ENCODE measurements at regions not wholly inside any gene's neighbourhood (a gene's known extent, or its start where the extent isn't known, plus 50 kb on each side); places are given as distances from the start of the nearest gene placed in this dataset.

DNA sequence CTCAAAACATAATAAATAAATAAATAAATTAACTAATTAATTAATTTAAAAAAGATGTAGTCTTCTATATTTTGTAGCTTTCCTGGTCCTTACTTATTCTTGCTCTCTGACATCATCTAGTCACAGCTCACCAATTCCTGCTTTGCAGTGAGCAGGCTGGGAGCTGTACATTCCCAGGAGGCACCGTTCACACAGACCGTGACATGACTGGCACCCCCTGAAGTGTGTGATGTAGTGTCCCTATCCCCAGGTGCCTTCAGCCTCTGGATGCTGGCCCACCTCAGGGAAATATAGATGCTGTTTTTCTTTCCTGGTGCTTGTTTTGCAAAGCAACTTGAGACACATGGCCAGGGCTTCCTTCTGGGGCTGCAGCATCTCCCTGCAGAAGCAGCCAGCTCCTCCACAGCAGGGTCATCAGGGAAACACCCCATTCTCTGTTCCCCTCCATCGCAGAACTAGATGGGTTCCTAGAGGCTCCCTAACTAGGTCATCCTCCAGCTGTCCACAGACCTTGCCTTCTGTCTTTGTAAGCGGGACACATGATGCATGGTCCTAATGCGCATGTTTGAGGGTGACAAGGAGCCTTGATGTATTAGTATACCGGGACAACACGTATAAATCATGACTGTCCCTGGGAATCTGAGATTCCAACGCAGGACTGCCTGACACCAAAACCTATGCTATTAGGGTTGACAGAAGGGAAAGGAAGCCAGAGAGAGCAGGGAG is 76.4 kb downstream of the RHOB start:
- DNase-seq (ENCODE audit: insufficient read length, low spot score) (no peak), FAIRE-seq (no peak)

DNA sequence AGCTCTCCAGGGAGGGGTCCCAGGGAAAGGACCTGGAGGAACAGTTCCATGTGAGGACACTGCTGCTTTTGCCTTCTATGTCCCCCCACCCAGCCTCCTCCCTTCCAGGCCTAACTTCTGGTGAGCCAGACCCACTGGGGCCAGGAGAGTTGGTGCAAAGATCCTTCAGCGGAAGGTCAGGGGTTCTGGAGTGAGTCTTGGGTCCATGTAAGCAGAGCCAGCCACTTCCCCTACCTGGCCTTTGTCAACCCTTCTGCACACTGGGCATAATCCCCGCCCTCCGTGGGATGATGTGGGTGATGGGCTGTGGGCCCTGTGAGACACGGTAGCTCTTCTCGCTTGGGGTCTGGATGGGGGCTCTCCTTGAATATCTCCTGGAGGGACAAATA is 76.9 kb downstream of the RHOB start:
- no peak for DNase-seq (ENCODE audit: insufficient read length, low spot score)
- FAIRE-seq, result no peak

DNA sequence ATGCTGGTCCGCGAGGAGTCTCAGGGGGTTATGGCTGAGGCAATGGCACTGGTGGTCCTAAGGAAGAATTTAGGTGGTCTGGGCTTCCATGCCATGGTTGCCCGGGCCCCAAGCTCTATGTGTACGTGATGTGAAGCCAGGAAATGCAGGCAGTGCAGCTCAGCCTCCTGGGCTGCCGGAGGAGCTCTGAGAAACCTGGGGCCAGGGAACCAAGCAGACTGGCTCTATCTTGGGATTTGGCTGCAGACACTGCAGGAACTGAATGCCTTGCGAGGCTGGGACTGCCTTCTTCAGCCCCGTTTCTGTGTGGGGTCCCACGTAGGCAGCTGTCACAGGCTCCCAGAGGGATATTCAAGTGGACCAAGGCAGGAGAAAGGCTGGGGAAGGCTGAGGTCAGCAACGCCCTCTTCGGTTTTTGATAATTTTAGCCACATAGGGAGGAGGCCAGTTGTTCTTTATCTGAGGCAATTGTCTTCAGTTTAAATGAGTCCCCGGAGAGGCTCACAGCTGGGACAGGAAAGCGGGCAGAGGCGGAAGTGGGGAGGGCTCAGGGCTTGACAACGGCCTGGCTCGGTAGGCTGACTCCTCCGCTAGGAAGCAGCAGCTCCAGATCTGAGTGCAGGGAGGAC is 77.7 kb downstream of the RHOB start:
- FAIRE-seq, result peak; percentile 92
- peak; percentile 50 for DNase-seq (ENCODE audit: insufficient read length, low spot score)

DNA sequence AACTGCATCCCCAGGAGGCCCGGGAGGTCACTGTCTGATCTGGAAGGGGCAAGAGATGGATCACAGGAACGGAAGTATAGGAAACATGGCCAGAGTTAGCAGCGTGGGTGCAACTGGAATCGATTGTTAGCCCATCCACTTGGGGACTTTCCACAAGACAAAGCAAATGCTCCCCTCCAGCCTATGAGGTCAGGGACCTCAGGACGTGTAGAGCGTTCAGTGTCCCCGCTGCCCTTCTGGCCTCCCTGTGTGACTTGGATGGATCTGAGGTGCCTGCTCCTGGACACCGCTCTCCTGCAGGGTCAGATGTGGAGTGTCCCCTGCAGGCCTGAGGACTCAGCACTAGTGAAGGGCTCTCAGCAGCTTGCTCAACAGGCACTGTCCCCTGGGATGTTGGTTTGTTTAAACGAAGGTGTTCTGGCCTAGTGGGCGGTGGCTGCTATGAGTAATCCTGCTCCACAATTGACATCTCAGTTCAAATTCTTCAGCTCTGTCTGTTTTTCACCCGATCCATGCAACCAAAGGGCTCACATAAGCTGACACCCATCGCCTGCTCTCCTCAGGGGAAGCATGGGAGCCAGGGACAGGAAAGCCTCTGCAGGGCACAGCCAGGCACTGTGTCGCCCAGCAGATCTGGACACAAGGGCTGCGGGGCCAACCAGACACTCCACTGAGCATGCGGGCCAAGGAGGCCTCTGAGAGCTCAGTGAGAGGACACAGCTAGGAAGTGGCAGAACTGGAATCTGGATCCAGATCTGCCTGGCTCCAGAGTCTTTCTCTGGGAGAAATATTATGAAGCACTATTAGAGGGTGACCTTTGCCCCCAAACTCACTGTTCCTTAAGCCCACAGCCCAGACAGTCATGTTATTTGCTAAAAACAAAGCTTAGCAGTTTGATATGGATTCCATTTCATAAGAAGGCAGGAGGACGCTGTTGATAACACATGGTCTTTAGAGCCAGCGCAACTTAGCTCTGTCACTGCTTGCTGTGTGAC is 78.5 kb downstream of the RHOB start:
- DNase-seq (ENCODE audit: insufficient read length, low spot score) (peak; percentile 62), FAIRE-seq (no peak)

DNA sequence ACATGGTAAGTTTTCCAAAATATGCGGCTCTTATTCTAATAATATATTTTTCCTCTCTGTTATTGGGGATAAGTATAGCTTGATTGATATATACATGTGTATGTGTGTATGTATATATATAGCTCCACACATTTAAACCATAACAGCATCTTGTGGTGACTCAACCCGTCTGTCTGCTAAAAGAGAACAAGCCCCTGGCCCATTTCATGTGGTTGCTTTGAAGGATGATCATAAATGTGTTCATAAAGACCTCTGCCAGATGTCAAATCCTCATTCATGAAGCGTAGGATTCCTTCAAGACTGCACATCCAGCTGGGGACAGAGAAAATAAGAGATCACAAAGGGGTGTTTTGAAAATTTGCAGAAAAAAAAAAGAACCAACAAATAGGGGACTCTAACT is 79.3 kb downstream of the RHOB start:
- FAIRE-seq, result no peak
- no peak for DNase-seq (ENCODE audit: insufficient read length, low spot score)

DNA sequence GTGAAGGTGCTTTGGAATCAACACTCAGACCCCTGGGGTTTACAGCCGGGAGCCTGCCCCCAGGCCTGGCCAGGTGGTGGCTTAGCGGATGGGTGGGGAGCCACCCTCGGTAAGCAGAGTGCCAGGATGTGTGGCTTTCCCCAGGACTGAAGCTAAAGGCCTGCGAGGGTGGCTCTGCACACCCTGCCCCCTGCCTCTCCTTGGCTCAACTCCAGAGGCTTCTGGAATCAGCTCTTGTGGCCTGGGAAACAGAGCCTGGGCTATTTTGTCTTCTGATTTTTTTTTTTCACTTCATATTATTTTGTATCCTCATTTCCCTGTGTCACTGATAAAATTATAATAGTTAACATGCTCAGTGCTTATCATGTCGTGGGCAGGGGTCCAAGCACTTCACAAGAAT is 79.8 kb downstream of the RHOB start:
- DNase-seq (ENCODE audit: insufficient read length, low spot score) (no peak), FAIRE-seq (no peak)

DNA sequence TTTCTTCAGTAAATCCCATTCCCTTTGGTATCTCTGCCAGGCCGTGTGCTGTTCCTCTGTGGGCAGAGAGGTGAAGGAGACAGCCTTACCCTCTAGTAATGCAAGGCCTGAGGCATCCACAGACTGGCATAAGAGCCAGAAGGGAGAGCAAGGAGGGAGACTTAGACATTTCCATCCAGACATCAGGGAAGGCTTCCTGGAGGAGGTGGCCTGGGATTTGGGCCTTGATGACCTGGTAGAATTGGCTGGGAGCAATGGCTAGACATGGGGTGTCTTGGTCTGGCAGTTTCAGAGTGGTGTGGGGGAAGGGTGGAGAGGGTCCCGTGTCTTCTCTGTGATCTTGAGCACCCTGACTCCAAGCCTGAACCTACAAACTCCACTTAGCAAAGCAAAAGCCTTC is 81.8 kb downstream of the RHOB start:
- DNase-seq (ENCODE audit: insufficient read length, low spot score), result no peak
- no peak for FAIRE-seq

DNA sequence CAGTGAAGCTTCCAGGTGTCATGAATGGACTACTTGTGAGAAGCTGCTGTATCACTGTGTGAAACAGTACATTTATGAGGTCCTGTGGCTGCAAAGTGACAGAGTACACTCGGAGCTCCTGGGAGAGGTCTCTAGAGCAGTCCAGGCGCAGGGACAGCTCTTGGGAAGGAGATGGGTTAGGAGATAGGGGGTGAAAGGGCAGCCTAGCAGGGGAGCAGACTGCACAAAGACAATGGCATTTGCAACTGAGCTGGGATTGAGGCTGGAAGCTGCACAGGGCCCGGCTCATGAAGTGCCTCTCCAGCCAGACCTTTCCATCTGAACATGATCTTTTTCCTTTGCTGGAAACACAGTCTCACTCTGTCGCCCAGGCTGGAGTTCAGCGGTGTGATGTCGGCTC is 83.6 kb downstream of the RHOB start:
- FAIRE-seq (no peak), DNase-seq (ENCODE audit: insufficient read length, low spot score) (no peak)

DNA sequence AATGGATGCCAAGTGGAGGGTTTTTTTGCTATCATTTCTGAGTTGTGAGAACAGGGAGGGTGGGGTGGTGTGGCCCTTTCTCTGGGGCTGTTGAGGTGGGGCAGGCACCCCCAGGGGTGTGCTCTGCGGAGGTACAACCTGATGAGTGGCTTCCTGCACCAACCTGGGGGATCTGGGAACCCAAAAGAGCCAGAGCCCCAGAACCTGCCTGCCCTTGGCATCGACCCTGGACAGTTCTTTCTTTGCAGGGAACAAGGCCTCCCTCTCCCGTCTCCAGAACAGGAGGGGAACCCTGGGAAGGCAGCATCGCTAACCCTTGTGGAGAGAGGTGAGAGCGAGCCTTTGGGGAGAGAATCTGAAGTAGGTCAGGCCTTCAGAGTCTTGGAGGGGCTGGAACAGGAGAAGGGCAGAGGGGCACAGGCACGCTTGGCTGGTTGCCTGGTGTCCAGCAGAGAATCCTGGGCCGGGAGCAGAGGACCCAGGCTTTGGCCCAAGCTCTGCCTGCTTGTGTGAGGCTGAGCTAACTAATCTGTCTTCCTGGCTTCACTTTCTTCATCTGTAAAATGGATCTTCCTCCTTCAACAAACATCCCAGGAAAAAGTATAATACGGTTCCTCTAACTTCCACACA is 84.9 kb downstream of the RHOB start:
- no peak for FAIRE-seq
- no peak for DNase-seq (ENCODE audit: insufficient read length, low spot score)

DNA sequence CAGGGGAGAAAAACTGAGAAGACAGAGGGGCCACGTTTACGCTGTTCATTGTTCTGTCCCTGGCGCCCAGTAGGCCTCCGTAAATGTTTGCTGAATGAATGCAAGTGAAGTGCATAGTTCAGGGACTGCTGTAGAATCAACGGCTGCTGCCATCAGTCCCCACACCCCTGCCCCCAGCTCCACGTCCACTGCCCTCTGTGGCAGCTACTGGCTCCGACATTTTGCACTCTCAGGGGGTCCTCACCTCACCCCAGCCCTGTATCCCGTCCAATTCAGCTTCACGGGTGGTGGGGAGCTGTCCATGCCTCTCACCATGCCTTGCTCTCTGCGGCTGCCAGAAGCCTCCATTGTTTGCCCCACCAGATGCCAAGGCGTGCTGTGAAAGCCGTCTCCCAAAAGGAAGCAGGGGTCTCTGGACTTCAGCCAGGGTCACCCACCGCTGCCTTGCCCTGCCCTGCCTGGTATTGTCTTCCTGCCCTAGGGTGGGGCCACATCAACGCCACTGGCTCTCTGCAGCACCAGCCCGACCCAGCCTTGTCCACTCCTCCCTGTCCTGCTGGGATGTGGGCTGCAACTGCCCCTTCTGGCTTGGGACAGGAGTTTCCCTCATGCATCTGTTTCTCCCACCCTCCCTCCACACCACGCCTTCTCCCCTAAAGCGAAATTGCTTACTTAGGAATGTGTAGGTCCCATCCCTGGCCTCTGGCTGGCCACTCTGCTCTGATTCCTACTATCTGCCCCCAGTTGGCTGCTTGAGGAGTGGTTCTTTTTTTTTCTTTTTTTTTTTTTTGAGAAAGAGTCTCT is 86.0 kb downstream of the RHOB start:
- no peak for FAIRE-seq

DNA sequence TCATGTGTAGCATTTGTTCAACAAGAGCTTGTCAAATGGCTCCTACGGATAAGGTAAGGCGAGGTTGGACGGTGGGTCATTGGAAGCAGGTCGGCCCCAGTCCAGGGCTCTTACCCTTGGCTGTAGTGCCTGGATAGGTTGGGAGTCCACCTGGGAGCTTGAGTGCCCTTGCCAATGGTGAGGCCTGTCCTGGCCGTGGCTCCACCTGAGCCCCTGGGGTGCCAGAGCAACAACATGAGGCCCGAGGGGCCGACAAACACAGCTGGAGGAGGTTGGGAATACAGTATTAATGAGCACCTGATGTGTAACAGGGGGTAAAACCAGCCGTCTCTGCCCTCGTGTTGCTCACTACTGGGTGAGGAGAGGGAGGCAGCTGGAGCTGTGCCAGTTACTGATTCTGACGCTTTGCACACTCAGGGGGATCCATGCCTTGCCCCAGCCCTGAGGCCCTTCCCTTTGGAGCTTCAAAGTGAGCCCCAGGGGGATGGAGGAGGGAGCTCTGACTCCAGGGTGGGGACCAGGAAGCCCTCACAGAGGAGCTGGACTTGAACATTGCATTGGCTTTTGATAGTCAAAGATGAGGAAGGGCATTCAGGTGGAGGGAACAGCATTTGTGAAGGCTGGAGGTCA is 87.2 kb downstream of the RHOB start:
- FAIRE-seq (no peak), DNase-seq (ENCODE audit: insufficient read length, low spot score) (no peak)

More for the DNA sequence above, 86.0 kb downstream of the RHOB start:
- DNase-seq (ENCODE audit: insufficient read length, low spot score), result no peak

DNA sequence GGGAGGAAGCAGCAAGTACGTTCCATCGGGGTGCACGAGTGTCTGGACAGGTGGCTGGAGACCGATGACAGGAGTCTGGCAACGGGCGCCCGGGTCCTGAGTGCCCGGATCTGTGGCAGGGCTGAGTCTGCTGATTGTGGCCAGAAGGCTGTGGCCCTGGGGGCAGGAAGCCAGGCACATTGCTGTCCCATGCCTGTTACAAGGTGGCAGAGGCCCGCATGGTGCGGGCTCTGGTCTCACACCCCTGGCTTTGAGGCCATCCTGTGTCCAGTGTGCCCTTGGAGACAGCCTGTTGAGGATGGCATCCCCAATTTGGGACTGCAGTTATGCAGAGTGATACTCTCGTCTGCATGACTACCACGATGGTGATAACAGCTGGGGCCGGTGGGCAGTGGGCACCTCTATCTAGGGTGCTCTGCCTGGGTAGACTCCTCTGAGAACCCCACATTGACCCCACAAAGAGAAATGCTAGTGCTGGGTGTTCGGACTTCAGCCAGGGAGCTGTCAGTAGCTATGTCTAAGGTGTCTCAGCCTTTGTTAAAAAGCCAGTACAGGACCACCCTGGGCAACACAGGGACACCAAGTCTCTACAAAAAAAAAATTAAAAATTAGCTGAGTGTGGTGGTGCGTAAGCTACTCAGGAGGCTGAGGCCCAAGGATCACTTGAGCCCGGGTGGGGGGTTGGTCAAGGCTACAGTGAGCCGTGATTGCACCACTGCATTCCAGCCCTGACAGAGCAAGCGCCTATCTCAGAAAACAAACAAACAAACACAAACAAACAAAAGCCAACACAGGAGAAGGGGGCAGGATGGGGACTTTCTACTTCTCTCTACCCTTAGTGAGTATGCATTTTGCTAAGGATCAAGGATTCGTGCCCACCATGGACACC is 88.3 kb downstream of the RHOB start:
- DNase-seq (ENCODE audit: insufficient read length, low spot score) (no peak), FAIRE-seq (no peak)

DNA sequence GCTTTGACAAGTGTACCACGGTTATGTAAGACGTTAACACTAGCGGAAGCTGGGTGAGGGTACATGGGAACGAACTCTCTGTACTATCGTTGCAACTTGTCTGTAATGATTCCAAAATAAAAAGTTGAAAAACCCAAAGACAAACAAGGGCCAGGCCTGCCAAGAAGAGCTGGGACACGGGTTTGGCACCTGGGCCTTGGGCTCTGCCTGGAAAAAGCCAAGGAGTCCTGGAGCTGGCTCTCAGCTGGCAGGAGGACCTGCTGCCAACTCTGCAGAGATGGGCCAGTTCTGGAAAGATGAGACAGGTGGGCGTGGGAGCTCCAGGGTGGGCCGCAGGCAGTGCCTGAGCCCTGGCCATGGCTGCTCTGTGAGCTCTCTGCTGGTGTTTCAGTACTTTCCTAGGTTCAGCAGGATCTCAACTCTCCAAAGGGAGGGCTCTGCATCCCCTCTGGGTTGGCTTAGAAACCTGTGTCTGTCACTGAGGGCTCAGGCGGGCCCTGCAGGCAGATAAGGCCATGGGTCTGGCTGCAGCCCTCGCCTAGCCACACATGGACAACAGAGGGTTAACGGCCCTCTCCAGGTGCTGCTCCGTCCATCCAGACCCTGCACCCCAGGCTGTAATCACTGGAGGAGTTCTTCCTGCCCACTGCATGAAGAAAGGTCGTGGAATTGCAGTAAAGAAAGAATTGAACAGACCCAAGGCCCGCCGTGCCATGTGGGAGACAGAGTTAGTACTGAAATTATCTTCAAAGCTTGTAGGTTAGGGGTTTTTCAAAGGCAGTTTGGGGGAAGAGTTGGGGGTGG is 89.9 kb downstream of the RHOB start:
- FAIRE-seq, result no peak
- no peak for DNase-seq (ENCODE audit: insufficient read length, low spot score)

DNA sequence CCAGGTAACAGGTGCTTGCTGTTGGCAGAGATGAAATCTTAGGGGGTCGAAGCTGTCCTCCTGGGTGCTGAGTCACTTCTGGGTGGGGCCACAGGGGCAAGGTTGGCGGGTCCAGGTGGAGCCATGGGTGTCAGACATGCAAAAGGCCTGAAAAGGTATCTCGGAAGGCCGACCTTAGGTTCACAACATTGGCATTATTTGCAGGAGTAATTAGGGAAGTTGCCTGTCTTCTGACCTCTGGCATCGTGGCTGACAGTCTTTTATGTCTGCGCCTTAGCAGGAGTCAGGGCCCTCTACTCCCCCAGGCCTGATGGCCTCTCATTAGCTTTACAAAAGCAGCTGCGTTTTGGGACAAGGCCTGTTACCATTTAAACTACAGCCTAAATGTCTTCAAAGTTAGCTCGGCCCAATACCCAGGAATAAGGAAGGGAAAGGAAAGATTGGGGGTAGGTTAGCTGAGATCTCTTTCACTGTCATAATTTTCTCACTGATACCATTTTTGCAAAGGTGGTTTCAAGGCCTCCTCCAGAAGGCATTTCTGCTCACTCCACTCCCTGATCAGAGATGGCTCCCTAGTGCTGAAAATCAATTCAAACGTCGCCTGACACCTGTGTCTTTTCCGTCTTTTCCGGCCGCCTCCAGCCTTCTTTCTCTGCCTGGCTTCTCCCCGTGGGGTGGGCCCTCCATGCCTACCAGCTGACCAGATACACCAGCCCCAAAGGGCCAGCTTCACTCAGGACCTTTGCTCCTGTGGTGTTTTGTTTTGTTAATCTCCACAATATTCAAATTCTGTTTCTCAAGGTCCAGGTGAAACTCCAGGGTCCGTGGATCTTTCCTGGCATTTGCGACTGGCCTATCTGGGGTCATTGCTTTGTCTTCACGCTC is 90.8 kb downstream of the RHOB start:
- no peak for FAIRE-seq
- no peak for DNase-seq (ENCODE audit: insufficient read length, low spot score)

DNA sequence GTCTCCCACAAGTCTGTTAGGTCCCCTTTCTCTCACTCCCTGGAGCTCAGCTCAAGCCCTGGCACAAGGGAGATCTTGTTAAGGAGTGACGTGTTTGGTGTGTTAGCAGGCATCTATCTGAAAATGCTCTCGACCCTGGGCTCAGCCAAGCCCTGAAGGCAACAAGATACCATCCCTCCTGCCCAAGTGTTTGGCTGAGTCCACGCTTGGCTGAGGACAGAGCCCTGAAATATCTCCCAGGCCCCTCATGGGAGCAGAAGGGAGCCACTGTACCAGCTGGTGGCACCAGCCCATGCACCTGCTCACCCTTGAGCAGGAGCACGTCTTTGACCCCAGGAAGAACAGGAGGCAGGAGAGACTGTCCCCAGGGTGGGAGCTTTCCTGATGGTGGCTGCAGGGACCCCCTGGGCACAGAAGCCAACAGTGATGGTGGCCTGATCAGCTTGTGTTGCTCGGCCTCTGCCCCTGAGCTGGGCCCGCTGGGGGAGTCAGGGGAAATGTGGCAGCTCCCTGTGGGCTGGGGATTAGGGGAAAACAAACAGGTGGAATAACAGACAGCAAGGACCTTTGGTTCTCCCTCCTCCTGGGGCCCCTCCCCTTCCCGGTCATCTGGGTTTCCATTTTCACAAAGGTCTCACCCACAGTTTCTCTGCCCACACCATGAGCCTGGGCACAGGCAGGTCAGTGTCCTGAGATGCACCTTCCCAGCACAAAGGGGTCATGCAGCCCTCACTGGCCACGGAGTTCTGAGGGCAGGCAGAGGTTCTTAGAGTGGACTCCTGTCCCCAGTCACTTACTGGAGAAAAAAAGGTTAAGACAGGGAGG is 91.6 kb downstream of the RHOB start:
- DNase-seq (ENCODE audit: insufficient read length, low spot score) (no peak), FAIRE-seq (no peak)

DNA sequence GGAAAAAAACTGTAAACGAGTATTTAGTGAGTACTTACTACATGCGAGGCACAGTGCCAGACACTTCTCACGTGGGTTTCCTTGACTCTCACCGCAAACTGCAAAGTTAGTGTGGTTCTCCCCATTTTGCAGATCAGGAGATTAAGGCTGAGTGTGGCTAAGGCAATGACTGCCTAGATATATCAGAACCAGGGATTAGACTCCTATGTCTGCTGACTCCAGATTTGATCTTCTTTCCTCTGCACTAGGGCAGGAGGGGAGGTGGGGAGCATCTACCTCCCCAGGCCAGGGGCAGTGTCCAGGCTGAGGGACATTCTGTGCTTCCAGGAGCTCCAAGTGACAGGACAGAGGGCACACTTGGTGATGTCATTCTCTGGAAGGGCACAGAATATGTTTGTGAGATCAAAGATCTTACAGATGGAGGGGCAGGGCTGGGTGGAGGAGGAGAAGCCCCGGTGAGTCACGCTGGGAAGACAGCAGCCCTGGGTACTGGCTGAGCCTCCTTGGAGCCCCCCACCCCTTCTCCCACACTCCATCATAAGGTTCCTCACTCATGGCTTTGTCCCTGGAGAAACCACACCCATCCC is 92.4 kb downstream of the RHOB start:
- FAIRE-seq, result no peak

More for the DNA sequence above, 92.4 kb downstream of the RHOB start:
- DNase-seq (ENCODE audit: insufficient read length, low spot score), result no peak

Measured in GM19239 (cell line).